A673 (cell line): ENCODE measurements at regions not wholly inside any gene's neighbourhood (a gene's known extent, or its start where the extent isn't known, plus 50 kb on each side); places are given as distances from the start of the nearest gene placed in this dataset.

Source experiments
- BruUV-seq: library from RNA; stranded (reverse); fragments of 400-500 nt; replicated peaks from 2 replicates; lab custom pipeline; 2021; lab: Mats Ljungman, UMichigan
- CTCF ChIA-PET: fragments of 300-600 bp; sonication (Branson Sonifier 250); formaldehyde crosslinking; loops from one replicate; lab custom pipeline; 2022; ENCODE audit warnings: antibody characterized with exemption; lab: Charles Lee
- POLR2A ChIA-PET: fragments of 300-600 bp; sonication (Branson Sonifier 250); formaldehyde crosslinking; loops from one replicate; lab custom pipeline; 2022; ENCODE audit warnings: antibody characterized with exemption; ENCODE audit not compliant: low non-redundant PET; lab: Charles Lee
- DNase-seq: peaks from one replicate; pipeline ENCODE4 v3.0.0-alpha.2; 2015; ENCODE audit warnings: low spot score
- H3K27ac ChIP-seq: fragments of 200-600 bp; sonication (generic); 2 replicates; pipeline ENCODE4 v1.5.1; 2016; ENCODE audit warnings: mixed run types, low read depth, mild to moderate bottlenecking, mixed read lengths, antibody characterized with exemption, low read length; ENCODE audit not compliant: poor library complexity, severe bottlenecking
- H3K27me3 ChIP-seq: fragments of 200-600 bp; sonication (generic); replicated peaks from 2 replicates; pipeline ENCODE4 v1.6.1; 2017; ENCODE audit warnings: mixed run types, low read depth, mild to moderate bottlenecking, mixed read lengths, antibody characterized with exemption, low read length; ENCODE audit not compliant: insufficient read depth, poor library complexity
- H3K36me3 ChIP-seq: fragments of 200-600 bp; sonication (generic); 2 replicates; pipeline ENCODE4 v1.6.1; 2016; ENCODE audit warnings: mixed run types, mild to moderate bottlenecking, mixed read lengths, antibody characterized with exemption, low read length; ENCODE audit not compliant: insufficient read depth, poor library complexity, severe bottlenecking
- H3K4me1 ChIP-seq: fragments of 200-600 bp; sonication (generic); 2 replicates; pipeline ENCODE4 v1.6.1; 2017; ENCODE audit warnings: mixed run types, mild to moderate bottlenecking, mixed read lengths, antibody characterized with exemption, low read length; ENCODE audit not compliant: insufficient read depth, poor library complexity, severe bottlenecking
- H3K4me3 ChIP-seq: fragments of 200-600 bp; sonication (generic); 2 replicates; pipeline ENCODE4 v1.5.1; 2016; ENCODE audit warnings: low read depth, mixed run types, mild to moderate bottlenecking, mixed read lengths, low read length; ENCODE audit not compliant: poor library complexity, severe bottlenecking
- H3K9me3 ChIP-seq: fragments of 200-600 bp; sonication (generic); 2 replicates; pipeline ENCODE4 v1.6.1; 2016; ENCODE audit warnings: mixed run types, low read depth, mild to moderate bottlenecking, mixed read lengths, antibody characterized with exemption, low read length; ENCODE audit not compliant: poor library complexity, severe bottlenecking
- EZH2 ChIP-seq: fragments of 200-600 bp; sonication (generic); IDR thresholded peaks from 2 replicates; pipeline ENCODE4 v1.6.1; 2017; ENCODE audit warnings: borderline replicate concordance, low read depth, mild to moderate bottlenecking, mixed read lengths, antibody characterized with exemption, low read length; ENCODE audit not compliant: poor library complexity, severe bottlenecking
- intact Hi-C: fragments of 100-400 bp; cut with micrococcal nuclease; formaldehyde crosslinking; loops from one replicate; pipeline ENCODE4 v1.10.0; 2022; ENCODE audit not compliant: unreplicated experiment
- TF ChIP-seq, protein P1 (sequence below): fragments of 300-800, 200-600 bp; sonication (generic); conservative IDR thresholded peaks from 2 replicates; pipeline ENCODE4 v1.5.1; 2017; ENCODE audit warnings: low read depth, mild to moderate bottlenecking, antibody characterized with exemption, low read length, moderate library complexity, mixed read lengths

DNA sequence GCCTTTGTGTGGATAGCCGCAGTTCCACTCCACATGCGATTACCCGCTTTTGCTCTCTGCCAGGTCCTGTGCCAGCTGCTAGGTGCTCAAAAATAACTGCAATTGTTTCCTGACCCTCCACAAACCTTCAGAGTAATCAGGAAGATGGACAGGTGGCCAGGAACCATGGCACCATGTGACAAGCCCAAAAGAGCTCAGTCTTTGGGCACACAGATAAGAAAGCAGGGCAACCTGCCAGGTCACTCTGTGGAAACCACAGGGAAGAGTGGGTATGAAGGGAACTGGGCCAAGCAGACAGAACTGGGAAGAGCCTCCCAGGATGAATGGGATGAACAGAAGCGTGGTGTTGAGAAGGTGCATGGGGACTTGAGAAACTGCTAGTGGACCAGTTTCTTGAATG, 79.4 kb upstream of the AGAP1 start:
- BruUV-seq = no TSS peak
- TF ChIP-seq, protein P1, sequence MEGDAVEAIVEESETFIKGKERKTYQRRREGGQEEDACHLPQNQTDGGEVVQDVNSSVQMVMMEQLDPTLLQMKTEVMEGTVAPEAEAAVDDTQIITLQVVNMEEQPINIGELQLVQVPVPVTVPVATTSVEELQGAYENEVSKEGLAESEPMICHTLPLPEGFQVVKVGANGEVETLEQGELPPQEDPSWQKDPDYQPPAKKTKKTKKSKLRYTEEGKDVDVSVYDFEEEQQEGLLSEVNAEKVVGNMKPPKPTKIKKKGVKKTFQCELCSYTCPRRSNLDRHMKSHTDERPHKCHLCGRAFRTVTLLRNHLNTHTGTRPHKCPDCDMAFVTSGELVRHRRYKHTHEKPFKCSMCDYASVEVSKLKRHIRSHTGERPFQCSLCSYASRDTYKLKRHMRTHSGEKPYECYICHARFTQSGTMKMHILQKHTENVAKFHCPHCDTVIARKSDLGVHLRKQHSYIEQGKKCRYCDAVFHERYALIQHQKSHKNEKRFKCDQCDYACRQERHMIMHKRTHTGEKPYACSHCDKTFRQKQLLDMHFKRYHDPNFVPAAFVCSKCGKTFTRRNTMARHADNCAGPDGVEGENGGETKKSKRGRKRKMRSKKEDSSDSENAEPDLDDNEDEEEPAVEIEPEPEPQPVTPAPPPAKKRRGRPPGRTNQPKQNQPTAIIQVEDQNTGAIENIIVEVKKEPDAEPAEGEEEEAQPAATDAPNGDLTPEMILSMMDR = no peak
- TF ChIP-seq EZH2 = no peak
- Histone ChIP-seq H3K4me1 (peaks cover 6% of the 10 kb centered on the region), H3K4me3 (no peak overlapping the region), H3K9me3 (no peaks in the 10 kb centered on the region), H3K27ac (no peak overlapping the region), H3K36me3 (no peaks in the 10 kb centered on the region), H3K27me3 (no peaks in the 10 kb centered on the region)
- DNase-seq = no peak
- ChIA-PET CTCF (no interaction called here), POLR2A (no interaction called here)
- intact Hi-C loops = no loop called here

DNA sequence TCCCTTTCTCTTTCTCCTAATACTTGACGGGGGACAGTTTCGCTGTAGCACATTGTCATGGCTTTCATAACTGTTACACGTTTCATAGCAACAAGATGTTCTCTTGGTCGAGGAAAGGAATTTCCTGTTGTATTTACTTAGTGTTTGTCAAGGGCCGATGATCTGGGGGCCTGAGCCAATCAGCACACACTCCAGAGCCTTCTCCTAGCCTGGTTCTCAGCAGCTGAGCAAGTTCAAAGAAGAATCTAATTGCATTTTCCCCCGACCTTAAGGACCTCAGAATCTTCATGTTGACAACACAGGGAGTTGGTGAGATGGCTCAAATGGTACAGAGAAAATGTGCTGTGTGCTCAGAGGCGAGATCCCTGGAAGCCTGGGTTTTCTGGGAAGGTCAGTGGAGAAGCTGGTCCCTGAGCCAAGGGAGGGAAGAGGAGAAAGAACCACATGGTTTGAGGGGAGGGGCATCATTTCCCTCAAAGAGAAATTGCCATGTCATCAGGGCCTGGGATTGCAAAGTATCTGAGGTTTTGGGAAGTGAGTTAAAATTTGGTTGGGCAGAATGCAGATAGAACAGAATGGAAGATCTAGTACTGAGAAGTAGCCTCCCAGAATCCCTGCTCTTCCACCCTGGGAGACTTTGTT, 76.9 kb upstream of the AGAP1 start:
- Histone ChIP-seq H3K27ac (no peak overlapping the region), H3K27me3 (no peaks in the 10 kb centered on the region), H3K4me1 (peaks cover 6% of the 10 kb centered on the region), H3K4me3 (no peak overlapping the region), H3K9me3 (no peaks in the 10 kb centered on the region), H3K36me3 (no peaks in the 10 kb centered on the region)
- ChIA-PET CTCF (interaction anchor here (0.6 kb wide), 1 partner anchor 177 kb away, joined by 4 read pairs; no protein-coding TSS in a partner anchor), POLR2A (no interaction called here)
- intact Hi-C loops = no loop called here
- TF ChIP-seq EZH2 = no peak
- TF ChIP-seq, protein P1 = no peak
- BruUV-seq = no TSS peak
- DNase-seq = peak; percentile 15

DNA sequence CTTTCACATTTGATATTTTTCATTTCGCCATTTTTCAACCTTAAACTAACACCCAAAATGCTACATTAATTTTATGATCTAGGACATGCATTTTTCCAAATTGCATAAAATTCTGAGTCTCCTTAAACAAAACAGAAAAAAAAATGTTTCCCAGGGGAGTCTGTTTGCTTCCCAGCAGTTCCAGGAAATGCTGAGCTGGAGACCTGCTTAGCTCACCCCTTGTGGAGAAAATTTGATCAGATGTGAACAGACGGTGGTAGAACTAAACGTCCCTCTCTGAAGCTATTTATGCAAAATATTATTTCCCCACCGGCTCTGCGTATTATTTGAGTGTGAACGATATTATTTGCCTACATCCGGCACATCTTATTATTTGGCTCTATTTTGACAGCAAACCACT, 74.9 kb upstream of the AGAP1 start:
- Histone ChIP-seq H3K36me3 (no peaks in the 10 kb centered on the region), H3K27ac (no peak overlapping the region), H3K9me3 (no peaks in the 10 kb centered on the region), H3K4me1 (peaks cover 6% of the 10 kb centered on the region), H3K4me3 (no peak overlapping the region), H3K27me3 (no peaks in the 10 kb centered on the region)
- intact Hi-C loops = no loop called here
- CTCF ChIA-PET = interaction anchor here (0.6 kb wide), 1 partner anchor 156 kb away, joined by 16 read pairs; no protein-coding TSS in a partner anchor
- BruUV-seq = no TSS peak
- POLR2A ChIA-PET = no interaction called here
- DNase-seq = peak; percentile 46
- TF ChIP-seq, protein P1 = 0 out of 2 replicates have a peak, but pooled peaks have one; percentile 9
- no peak for TF ChIP-seq EZH2
